Activated CD8-positive, alpha-beta T cell treated with anti-CD3 and anti-CD28 coated beads for 36 hours (primary cell): ENCODE measurements at regions not wholly inside any gene's neighbourhood (a gene's known extent, or its start where the extent isn't known, plus 50 kb on each side); places are given as distances from the start of the nearest gene placed in this dataset.
"Not testable (repeated sequence)": the region's sequence is repeated elsewhere in the genome, so short reads cannot be mapped to it uniquely, and the experiment has no call there.

Source experiments
- ATAC-seq: fragments of 200-7000 bp; cut with Tn5 transposase; one replicate; pipeline ENCODE4 v1.10.0; 2021; ENCODE audit warnings: mild to moderate bottlenecking, moderate library complexity
- CTCF ChIA-PET: fragments of 350-600 bp; sonication (Branson Sonifier 250); formaldehyde crosslinking; loops from one replicate; lab custom pipeline; 2021; ENCODE audit warnings: antibody characterized with exemption; lab: Charles Lee
- POLR2A ChIA-PET: fragments of 350-600 bp; sonication (Branson Sonifier 250); formaldehyde crosslinking; loops from one replicate; lab custom pipeline; 2021; ENCODE audit warnings: antibody characterized with exemption; lab: Charles Lee
- DNase-seq: peaks from one replicate; pipeline ENCODE4 v3.0.0-alpha.2; 2020
- H3K27ac Mint-ChIP-seq: one replicate; pipeline ENCODE4 v1.8.0; 2021; ENCODE audit warnings: mild to moderate bottlenecking, mixed read lengths
- H3K27me3 Mint-ChIP-seq: one replicate; pipeline ENCODE4 v1.8.0; 2021; ENCODE audit warnings: mixed read lengths
- H3K36me3 Mint-ChIP-seq: one replicate; pipeline ENCODE4 v1.8.0; 2021; ENCODE audit warnings: low read depth, mixed read lengths
- H3K4me1 Mint-ChIP-seq: one replicate; pipeline ENCODE4 v1.8.0; 2021; ENCODE audit warnings: low read depth, mixed read lengths
- H3K4me3 Mint-ChIP-seq: one replicate; pipeline ENCODE4 v1.8.0; 2021; ENCODE audit warnings: mild to moderate bottlenecking, moderate library complexity, mixed read lengths
- H3K9me3 Mint-ChIP-seq: one replicate; pipeline ENCODE4 v1.8.0; 2021; ENCODE audit warnings: mixed read lengths
- intact Hi-C: fragments of 100-400 bp; cut with micrococcal nuclease; formaldehyde crosslinking; loops from one replicate; pipeline ENCODE4 v1.10.0; 2022
- TF ChIP-seq, protein P1 (sequence below): fragments of 200-600 bp; IDR thresholded peaks from one replicate; pipeline ENCODE4 v1.8.0; 2022; ENCODE audit warnings: antibody characterized with exemption, mild to moderate bottlenecking

DNA sequence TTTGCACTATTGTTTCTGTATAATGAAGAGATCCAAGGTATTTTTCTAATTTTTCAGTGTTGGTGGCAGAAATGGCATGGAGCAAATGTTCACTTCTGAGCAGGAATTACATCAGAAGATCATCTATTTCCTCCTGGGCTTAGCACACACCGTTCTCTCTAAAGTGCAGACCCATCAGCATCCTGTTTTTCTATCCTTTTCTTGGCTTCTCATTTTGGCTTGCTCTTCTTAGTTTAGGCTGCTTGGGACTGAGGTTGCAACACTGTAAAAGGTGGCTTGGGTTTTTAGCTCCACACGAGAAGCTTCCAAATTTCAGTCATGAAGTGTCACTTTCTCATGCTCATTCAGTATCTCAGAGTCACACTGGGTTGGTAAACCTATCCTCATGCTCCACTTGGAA is 79.9 kb upstream of the SMIM30 start:
- no peak overlapping the region for H3K4me3 Mint-ChIP-seq
- no peak for ATAC-seq
- no peak overlapping the region for H3K27ac Mint-ChIP-seq
- intact Hi-C loops = no loop called here
- no peaks in the 10 kb centered on the region for H3K4me1 Mint-ChIP-seq
- ChIA-PET POLR2A (no interaction called here), CTCF (no interaction called here)
- H3K9me3 Mint-ChIP-seq = no peaks in the 10 kb centered on the region
- TF ChIP-seq, protein P1, sequence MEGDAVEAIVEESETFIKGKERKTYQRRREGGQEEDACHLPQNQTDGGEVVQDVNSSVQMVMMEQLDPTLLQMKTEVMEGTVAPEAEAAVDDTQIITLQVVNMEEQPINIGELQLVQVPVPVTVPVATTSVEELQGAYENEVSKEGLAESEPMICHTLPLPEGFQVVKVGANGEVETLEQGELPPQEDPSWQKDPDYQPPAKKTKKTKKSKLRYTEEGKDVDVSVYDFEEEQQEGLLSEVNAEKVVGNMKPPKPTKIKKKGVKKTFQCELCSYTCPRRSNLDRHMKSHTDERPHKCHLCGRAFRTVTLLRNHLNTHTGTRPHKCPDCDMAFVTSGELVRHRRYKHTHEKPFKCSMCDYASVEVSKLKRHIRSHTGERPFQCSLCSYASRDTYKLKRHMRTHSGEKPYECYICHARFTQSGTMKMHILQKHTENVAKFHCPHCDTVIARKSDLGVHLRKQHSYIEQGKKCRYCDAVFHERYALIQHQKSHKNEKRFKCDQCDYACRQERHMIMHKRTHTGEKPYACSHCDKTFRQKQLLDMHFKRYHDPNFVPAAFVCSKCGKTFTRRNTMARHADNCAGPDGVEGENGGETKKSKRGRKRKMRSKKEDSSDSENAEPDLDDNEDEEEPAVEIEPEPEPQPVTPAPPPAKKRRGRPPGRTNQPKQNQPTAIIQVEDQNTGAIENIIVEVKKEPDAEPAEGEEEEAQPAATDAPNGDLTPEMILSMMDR = no peak
- peaks cover 2% of the 10 kb centered on the region for H3K27me3 Mint-ChIP-seq
- DNase-seq = no peak
- no peaks in the 10 kb centered on the region for H3K36me3 Mint-ChIP-seq

DNA sequence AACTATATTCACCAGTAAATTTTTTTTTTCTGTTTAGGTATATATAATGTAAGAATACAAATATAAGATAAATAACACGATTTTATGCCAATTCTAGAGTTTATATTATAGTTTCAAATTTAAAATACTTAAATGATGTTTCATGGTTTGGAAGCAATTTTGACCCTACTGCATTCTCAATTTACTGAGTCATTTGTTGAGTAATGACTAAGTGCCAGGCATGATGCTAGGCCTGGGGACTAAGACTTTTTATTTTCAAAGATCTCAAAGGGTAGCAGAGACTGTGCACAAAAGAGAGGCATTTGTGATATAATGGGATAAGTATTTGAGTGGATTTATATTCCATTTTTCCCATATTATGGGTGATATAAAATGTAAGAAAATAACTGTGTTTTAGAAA is 78.9 kb upstream of the SMIM30 start:
- intact Hi-C loops = no loop called here
- Mint-ChIP-seq H3K27me3 (peaks cover 2% of the 10 kb centered on the region), H3K27ac (no peak overlapping the region), H3K9me3 (no peaks in the 10 kb centered on the region), H3K4me1 (no peaks in the 10 kb centered on the region), H3K4me3 (no peak overlapping the region), H3K36me3 (no peaks in the 10 kb centered on the region)
- ChIA-PET POLR2A (no interaction called here), CTCF (no interaction called here)
- DNase-seq (no peak), ATAC-seq (no peak)
- TF ChIP-seq, protein P1 = no peak

DNA sequence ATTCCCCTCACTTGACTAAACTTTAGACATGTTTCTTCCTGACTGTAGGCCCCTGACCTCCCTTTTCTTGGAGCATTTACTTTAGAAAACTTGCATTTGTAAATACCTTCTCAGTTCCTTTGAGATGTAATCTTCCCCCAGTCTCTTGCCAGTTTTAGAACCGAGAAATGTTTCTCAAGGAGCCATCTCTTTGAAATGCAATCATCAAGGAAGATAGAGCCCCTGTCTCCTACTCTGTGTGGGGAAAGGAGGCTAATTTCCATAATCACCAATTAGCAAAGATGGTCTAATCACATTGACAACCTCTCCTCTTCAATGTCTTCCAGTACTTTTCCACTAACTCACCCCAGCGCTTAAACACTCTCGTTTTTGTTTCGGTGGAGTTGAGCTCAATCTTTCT is 70.0 kb upstream of the SMIM30 start:
- ChIA-PET CTCF (no interaction called here), POLR2A (no interaction called here)
- H3K27ac Mint-ChIP-seq = no peak overlapping the region
- peaks cover 9% of the 10 kb centered on the region for H3K27me3 Mint-ChIP-seq
- intact Hi-C loops = no loop called here
- DNase-seq = no peak
- no peaks in the 10 kb centered on the region for H3K36me3 Mint-ChIP-seq
- no peaks in the 10 kb centered on the region for H3K4me1 Mint-ChIP-seq
- no peak for ATAC-seq
- TF ChIP-seq, protein P1 = no peak
- H3K4me3 Mint-ChIP-seq = no peak overlapping the region
- no peaks in the 10 kb centered on the region for H3K9me3 Mint-ChIP-seq

DNA sequence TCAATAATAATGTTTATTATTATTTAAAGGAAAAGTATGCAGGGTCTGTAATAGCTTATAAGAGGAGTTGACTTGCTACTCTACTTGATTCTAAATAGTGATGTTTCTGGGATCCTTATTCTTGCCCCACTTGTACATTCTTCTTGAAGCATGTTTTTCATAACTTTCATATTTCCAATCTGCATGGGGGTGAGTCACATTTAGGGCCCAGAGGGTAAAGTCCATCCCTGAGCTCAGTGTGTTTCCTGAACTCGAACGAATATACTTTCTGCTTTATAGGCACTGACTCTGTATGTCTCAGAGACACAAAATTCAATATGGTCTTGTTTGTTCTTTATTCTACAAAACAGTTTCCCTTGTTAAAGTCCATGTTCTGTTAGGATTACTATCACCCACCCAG is 61.0 kb upstream of the SMIM30 start:
- Mint-ChIP-seq H3K27ac (no peak overlapping the region), H3K4me1 (no peaks in the 10 kb centered on the region), H3K9me3 (no peaks in the 10 kb centered on the region), H3K4me3 (no peak overlapping the region), H3K27me3 (no peaks in the 10 kb centered on the region), H3K36me3 (no peaks in the 10 kb centered on the region)
- ChIA-PET CTCF (interaction anchor here (2.1 kb wide), 1 partner anchor 20 kb away, joined by 5 read pairs; no protein-coding TSS in a partner anchor), POLR2A (no interaction called here)
- TF ChIP-seq, protein P1 = no peak
- intact Hi-C loops = no loop called here
- DNase-seq (no peak), ATAC-seq (no peak)

DNA sequence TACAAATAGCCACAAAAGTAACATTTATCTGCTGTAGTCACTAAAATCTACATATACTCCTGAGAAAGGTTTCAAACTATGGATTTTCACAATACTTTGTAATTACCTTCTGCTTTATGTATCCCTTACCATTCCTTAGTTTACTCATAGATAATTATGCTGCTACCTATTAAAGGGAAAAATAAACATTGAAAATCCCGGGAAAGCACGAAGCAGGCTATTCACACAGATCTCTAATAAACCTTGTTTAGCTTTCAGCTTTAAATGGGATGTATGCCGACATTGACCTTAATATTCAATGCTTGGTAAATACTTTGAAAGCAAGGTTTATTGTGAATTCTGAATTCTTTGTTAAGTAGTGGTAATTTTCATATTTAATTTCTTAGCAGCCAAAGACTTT is 58.5 kb upstream of the SMIM30 start:
- ChIA-PET POLR2A (interaction anchor here (0.6 kb wide), 1 partner anchor 56 kb away, joined by 4 read pairs; no protein-coding TSS in a partner anchor), CTCF (no interaction called here)
- H3K9me3 Mint-ChIP-seq = no peaks in the 10 kb centered on the region
- no peaks in the 10 kb centered on the region for H3K4me1 Mint-ChIP-seq
- peaks cover 3% of the 10 kb centered on the region for H3K27me3 Mint-ChIP-seq
- no peaks in the 10 kb centered on the region for H3K36me3 Mint-ChIP-seq
- intact Hi-C loops = no loop called here
- no peak overlapping the region for H3K27ac Mint-ChIP-seq
- TF ChIP-seq, protein P1 = no peak
- H3K4me3 Mint-ChIP-seq = no peak overlapping the region
- DNase-seq (no peak), ATAC-seq (no peak)

DNA sequence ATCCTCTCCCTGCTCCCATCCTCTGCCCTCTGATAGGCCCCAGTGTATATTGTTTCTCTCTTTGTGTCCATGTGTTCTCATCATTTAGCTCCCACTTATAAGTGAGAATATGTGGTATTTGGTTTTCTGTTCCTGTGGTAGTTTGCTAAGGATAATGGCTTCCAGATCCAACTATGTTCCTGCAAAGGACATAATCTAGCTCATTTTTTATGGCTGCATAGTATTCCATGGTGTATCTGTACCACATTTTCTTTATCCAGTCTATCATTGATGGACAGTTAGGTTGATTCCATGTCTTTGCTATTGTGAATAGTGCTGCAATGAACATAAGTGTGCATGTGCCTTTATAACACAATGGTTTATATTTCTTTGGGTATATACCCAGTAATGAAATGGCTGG is 57.8 kb upstream of the SMIM30 start:
- H3K27ac Mint-ChIP-seq, CTCF ChIA-PET, H3K36me3 Mint-ChIP-seq, H3K4me3 Mint-ChIP-seq, H3K27me3 Mint-ChIP-seq, H3K4me1 Mint-ChIP-seq, ATAC-seq, DNase-seq, POLR2A ChIA-PET, H3K9me3 Mint-ChIP-seq, intact Hi-C loops: not testable (repeated sequence)
